Lower leg skin (tissue), 4 donors: ENCODE measurements at regions not wholly inside any gene's neighbourhood (a gene's known extent, or its start where the extent isn't known, plus 50 kb on each side); places are given as distances from the start of the nearest gene placed in this dataset.

ENCODE experiments used
- DNase-seq, 2 donors: peaks; one replicate each; pipeline ENCODE4 v3.0.0-alpha.2; 2019; ENCODE audit warnings: low spot score in 2 of 2
- H3K4me3 ChIP-seq: fragments of 200-600 bp; sonication (generic); 2 replicates; pipeline ENCODE4 v1.5.1; 2017; ENCODE audit warnings: mild to moderate bottlenecking, low read depth; ENCODE audit not compliant: poor library complexity, severe bottlenecking
- POLR2A ChIP-seq, 2 donors: fragments of 450-650 bp; IDR thresholded peaks; one replicate each; pipeline ENCODE4 v1.6.1; 2016 to 2017; ENCODE audit warnings: antibody characterized with exemption in 2 of 2, mild to moderate bottlenecking in 1 of 2, moderate library complexity in 1 of 2
- WGBS, 2 donors: methylation state at CpG; one replicate each; pipeline ENCODE4 v1.1.5; 2018; 5-methylcytosine and 5-hydroxymethylcytosine counted together
- intact Hi-C: fragments of 100-400 bp; cut with DNase I; formaldehyde crosslinking; loops from one replicate; pipeline ENCODE4 v1.15.0; 2023; ENCODE audit warnings: low total_unique reads
- TF ChIP-seq, protein P1 (sequence below), 3 donors: fragments of 450-650 bp; IDR thresholded peaks; one replicate each; pipeline ENCODE4 v1.5.1; 2016; ENCODE audit warnings: antibody characterized with exemption in 3 of 3, mild to moderate bottlenecking in 3 of 3, moderate library complexity in 2 of 3

DNA sequence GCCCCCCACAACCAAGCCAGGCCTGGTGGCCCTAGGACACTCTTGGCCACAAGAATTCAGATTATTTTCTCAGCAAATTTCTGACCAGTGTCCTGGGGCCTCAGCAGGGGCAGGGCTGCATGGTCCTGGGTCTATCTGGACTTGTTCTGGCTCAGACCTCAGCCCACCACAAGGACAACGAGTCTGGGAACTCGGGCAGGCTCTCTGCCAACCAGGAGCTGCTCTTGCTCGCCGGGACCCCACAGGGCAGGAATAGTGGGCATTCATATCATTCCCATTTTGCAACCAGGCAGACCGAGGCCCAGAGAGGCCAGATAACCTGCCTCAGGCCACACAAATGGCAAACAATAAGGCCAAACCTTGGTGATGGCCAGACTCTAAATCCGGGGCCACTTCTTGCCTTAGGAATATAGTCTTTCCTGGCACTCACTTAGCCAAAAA is 75.4 kb upstream of the WNT7B start:
- H3K4me3 ChIP-seq, result no peak overlapping the region
- WGBS, 2 donors, result 8 to 9% methylated on average over 6 of the region's 6 CpGs
- intact Hi-C loops, result loop anchor here (2.0 kb wide), 1 partner anchor 28 kb away; no protein-coding TSS in a partner anchor
- TF ChIP-seq, protein P1, sequence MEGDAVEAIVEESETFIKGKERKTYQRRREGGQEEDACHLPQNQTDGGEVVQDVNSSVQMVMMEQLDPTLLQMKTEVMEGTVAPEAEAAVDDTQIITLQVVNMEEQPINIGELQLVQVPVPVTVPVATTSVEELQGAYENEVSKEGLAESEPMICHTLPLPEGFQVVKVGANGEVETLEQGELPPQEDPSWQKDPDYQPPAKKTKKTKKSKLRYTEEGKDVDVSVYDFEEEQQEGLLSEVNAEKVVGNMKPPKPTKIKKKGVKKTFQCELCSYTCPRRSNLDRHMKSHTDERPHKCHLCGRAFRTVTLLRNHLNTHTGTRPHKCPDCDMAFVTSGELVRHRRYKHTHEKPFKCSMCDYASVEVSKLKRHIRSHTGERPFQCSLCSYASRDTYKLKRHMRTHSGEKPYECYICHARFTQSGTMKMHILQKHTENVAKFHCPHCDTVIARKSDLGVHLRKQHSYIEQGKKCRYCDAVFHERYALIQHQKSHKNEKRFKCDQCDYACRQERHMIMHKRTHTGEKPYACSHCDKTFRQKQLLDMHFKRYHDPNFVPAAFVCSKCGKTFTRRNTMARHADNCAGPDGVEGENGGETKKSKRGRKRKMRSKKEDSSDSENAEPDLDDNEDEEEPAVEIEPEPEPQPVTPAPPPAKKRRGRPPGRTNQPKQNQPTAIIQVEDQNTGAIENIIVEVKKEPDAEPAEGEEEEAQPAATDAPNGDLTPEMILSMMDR (IDR thresholded peaks at IDR 0.05), result no peak
- TF ChIP-seq POLR2A (IDR thresholded peaks at IDR 0.05), result no peak
- peak in 1 of 2 donors; percentile 86 for DNase-seq

DNA sequence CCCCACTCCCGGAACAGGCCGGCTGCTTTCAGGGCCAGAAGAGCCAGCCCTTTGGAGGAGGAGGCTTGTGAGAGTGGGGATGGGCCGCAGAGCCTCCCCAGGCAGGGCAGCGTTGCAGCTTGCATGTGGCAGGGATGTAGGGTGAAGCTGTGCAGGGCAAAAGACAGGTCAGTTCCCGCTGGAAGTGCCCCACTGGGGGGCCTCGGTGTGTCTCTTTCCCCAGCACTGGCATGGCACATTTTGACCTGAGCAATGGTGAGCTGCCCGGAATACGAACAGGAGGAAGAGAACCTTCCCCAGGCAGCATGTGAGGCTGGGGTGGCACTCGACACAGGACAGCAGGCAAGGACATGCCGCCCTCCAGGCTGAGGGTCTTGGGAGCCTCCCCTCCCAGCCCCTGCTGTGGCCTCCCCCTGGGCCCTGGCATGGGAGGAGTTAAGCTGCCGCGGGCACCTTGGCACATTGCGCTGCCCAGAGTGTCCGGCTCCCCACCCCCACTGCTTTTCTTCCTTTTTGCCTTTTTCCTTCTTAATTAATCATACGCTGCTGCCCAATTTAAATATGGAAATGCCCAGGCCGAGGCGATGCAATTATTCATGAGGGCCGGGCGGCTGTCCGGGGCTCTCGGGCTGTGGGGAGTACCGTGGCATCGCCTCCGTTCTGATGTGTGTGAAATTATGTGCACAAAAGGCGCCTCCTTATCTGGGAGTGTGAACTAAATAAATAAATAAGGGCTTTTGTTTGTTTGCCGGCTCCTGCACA is 76.0 kb upstream of the WNT7B start:
- TF ChIP-seq, protein P1 (IDR thresholded peaks at IDR 0.05), result no peak
- intact Hi-C loops, result loop anchor here (2.0 kb wide), 1 partner anchor 28 kb away; no protein-coding TSS in a partner anchor
- peak overlapping the region; percentile 4 for H3K4me3 ChIP-seq
- DNase-seq, result peak; percentile 45 to 90
- WGBS, 2 donors, result 0 to 3% methylated on average over 22 to 26 of the region's 26 CpGs

DNA sequence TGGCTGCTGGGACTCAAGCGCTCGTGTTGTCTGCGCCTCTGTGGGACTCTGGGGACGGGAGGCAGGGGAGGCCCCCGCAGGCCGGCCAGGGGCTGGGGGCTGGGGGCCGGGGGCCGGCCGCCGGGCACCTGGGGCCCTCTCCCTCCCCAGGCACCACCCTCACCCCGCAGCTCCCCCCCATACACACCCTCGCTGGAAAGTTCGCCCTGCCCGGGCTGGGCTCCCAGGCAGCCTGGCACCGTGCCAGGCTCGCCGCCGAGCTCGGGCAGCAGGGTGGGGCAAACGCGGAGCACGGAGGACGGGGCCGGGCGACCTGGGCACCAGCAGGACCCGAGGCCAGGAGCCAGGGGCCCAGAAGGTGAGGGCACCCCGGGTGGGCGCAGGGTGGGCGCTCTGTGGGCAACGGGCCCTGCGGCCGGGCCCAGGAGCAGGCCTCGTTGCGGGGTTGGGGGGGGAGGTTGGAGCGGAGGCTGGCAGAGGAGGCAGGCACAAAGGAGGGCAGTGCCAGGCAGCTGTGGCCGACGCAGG is 76.7 kb upstream of the WNT7B start:
- intact Hi-C loops, result loop anchor here (2.0 kb wide), 1 partner anchor 27 kb away; no protein-coding TSS in a partner anchor
- peak; percentile 60 to 95 for DNase-seq
- TF ChIP-seq, protein P1 (IDR thresholded peaks at IDR 0.05), result no peak
- no peak for TF ChIP-seq POLR2A (IDR thresholded peaks at IDR 0.05)
- peak overlapping the region; percentile 61 for H3K4me3 ChIP-seq
- 0 to 2% methylated on average over 8 to 21 of the region's 37 CpGs for WGBS, 2 donors

DNA sequence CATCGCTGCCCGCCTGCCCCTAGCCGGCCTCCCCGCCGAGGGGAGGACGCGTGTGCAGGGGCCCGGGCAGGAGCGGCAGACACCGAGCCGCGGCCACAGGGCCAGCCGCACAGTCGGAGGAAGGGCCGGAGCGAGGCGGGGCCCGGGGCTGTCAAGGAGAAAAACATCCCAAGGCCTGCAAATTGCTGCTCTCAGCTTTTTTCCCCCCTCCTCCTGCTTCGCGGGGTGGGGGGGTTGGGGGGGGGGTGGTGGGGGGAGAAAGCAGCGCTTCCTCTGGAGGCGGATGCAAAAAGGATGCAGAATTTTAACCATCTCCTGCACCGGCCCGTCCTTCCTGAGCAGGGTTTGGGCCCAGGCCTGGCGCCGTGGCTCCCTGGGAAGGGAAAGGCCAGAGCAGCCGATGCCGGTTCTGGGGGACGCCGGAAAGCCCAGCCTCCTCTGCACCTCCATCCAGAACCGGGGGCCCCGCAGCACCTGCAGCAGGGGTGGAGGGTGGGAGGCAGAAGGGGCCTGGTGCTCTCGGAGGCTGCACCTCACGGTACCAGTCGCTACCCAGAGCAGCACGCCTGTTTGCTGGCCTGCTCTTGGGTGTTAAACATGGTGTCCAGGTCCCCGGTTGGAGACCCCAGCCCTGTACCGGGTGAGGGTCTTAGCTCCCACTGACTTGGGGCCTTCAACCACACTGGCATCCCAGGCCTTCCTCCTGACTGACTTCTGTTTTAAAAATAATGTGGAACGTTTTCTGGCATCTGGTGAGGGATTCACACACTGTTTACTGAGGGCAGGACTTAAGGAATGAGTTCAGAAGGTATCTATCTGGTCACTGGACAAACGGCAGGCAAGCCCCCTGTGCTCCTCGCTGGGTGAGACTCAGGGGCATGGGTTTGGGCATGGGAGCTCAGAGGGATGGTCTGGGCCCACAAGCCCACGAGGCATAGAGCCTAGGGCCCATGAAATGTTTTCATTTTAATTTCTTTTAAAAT is 77.4 kb upstream of the WNT7B start:
- peak; percentile 54 to 94 for DNase-seq
- intact Hi-C loops, result no loop called here
- WGBS, 2 donors, result 1 to 2% methylated on average over 34 to 38 of the region's 42 CpGs
- peak overlapping the region; percentile 61 for H3K4me3 ChIP-seq
- TF ChIP-seq, protein P1 (IDR thresholded peaks at IDR 0.05), result no peak
- no peak for TF ChIP-seq POLR2A (IDR thresholded peaks at IDR 0.05)

DNA sequence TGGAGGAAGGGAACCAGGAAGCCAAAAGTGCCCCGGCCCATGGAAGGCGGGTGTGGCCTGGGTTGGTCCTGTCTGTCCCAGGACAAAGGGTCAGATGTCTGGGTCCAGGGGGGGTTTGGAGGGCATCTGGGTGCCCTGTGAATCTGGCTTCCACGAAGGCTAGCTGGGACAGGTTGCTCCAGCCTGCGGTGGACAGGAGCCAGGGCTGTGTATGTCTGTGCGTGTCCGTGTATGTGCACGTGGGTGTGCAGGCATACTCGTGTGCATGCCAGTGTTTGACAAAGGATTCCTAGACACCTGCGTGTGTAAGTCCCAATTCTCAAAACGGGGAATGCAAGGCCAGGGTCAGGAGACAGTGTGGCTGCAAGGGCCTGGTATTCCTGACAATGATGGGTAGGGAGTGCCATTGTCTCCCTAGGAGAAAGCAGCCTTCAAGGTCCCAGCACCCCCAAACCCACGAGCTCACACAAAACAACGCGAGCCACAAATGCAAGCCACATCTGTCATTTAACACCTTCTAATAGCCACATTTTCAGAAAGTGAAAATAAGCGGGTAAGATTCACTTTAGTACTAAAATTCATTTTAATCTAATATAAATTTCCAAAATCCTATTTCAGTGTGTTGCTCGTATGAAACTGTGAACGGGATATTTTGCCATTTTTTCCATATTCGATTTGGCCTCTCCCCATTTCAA is 78.4 kb upstream of the WNT7B start:
- TF ChIP-seq POLR2A (IDR thresholded peaks at IDR 0.05), result no peak
- TF ChIP-seq, protein P1 (IDR thresholded peaks at IDR 0.05), result no peak
- WGBS, 2 donors, result 6 to 18% methylated on average over 17 of the region's 17 CpGs
- no peak overlapping the region for H3K4me3 ChIP-seq
- intact Hi-C loops, result no loop called here
- peak in 1 of 2 donors; percentile 90 for DNase-seq
